Lung (tissue), 11 donors: ENCODE measurements at regions not wholly inside any gene's neighbourhood (a gene's known extent, or its start where the extent isn't known, plus 50 kb on each side); places are given as distances from the start of the nearest gene placed in this dataset.

Source experiments
- ATAC-seq: fragments of 200-7000 bp; cut with Tn5 transposase; one replicate; pipeline ENCODE4 v1.9.1; 2020; ENCODE audit warnings: moderate number of reproducible peaks; ENCODE audit not compliant: insufficient read depth, low FRiP score
- DNase-seq, 3 donors: peaks; one replicate each; pipeline ENCODE4 v3.0.0-alpha.2; 2013 to 2017
- H3K27ac ChIP-seq, 2 donors: one replicate each; pipeline ENCODE4 v1.5.1; 2013; ENCODE audit warnings: mild to moderate bottlenecking in 2 of 2, moderate library complexity in 2 of 2, control low read depth in 1 of 2, inconsistent platforms in 1 of 2, low read depth in 1 of 2, low read length in 1 of 2
- H3K27me3 ChIP-seq, 3 donors: one replicate each; pipeline ENCODE4 v1.5.1; 2013; ENCODE audit warnings: low read length in 2 of 3; ENCODE audit not compliant: control insufficient read depth in 3 of 3, insufficient read depth in 3 of 3
- H3K36me3 ChIP-seq, 4 donors: one replicate each; pipeline ENCODE4 v1.5.1; 2013; ENCODE audit warnings: low read length in 4 of 4, mild to moderate bottlenecking in 1 of 4, moderate library complexity in 1 of 4; ENCODE audit not compliant: control insufficient read depth in 4 of 4, insufficient read depth in 4 of 4
- H3K4me1 ChIP-seq, 5 donors: one replicate each; pipeline ENCODE4 v1.5.1; 2013; ENCODE audit warnings: low read length in 5 of 5, mild to moderate bottlenecking in 2 of 5, moderate library complexity in 1 of 5; ENCODE audit not compliant: control insufficient read depth in 5 of 5, insufficient read depth in 5 of 5
- H3K4me3 ChIP-seq: one replicate; pipeline ENCODE4 v1.5.1; 2013; ENCODE audit warnings: mild to moderate bottlenecking, control low read depth, moderate library complexity
- H3K9ac ChIP-seq, 2 donors: one replicate each; pipeline ENCODE4 v1.5.1; 2013; ENCODE audit warnings: low read length in 2 of 2, control low read depth in 1 of 2; ENCODE audit not compliant: insufficient read depth in 1 of 2
- H3K9me3 ChIP-seq, 4 donors: one replicate each; pipeline ENCODE4 v1.5.1; 2013; ENCODE audit warnings: low read length in 3 of 4, mild to moderate bottlenecking in 1 of 4, moderate library complexity in 1 of 4; ENCODE audit not compliant: control insufficient read depth in 4 of 4, insufficient read depth in 3 of 4
- WGBS, 2 donors: extraction: QIAGEN DNeasy Blood & Tissue Kit; methylation state at CpG; one replicate each; pipeline ENCODE4 v1.1.7; 2013; 5-methylcytosine and 5-hydroxymethylcytosine counted together
- TF ChIP-seq, protein P1 (sequence below): IDR thresholded peaks from 2 replicates; pipeline ENCODE4 v1.5.1; 2012; ENCODE audit warnings: mild to moderate bottlenecking; ENCODE audit errors: control extremely low read depth, extremely low read depth
- donor health status: control.
- donor health status: control.
- donor health status: Bipolar disorder and iron deficiency.
- donor health status: healthy.
- donor health status: DM: yes; HTN: yes; CAD: no.

DNA sequence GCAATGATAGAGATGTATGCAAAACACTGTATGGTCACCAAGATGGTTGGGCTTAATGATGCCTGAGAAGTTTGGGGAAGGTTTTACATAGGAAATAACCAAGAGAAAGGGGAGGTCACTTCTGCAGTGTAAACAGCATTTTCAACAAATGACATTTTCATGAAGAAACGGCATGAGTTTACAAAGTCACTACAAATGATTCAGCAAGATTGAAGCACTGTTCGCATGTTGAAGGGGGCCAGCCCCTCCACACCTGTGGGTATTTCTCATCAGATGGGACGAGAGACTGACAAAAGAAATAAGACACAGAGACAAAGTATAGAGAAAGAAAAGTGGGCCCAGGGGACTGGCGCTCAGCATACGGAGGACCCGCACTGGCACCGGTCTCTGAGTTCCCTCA is 234.1 kb upstream of the POGK start:
- Histone ChIP-seq H3K4me3 (no peak overlapping the region), H3K36me3 (no peaks in the 10 kb centered on the region), H3K4me1 (no peaks in the 10 kb centered on the region), H3K9ac (no peak overlapping the region), H3K27me3 (no peaks in the 10 kb centered on the region), H3K27ac (no peak overlapping the region), H3K9me3 (no peaks in the 10 kb centered on the region)
- WGBS, 2 donors: 87 to 88% methylated on average over 7 of the region's 7 CpGs
- ATAC-seq: no peak
- DNase-seq: no peak
- TF ChIP-seq, protein P1, sequence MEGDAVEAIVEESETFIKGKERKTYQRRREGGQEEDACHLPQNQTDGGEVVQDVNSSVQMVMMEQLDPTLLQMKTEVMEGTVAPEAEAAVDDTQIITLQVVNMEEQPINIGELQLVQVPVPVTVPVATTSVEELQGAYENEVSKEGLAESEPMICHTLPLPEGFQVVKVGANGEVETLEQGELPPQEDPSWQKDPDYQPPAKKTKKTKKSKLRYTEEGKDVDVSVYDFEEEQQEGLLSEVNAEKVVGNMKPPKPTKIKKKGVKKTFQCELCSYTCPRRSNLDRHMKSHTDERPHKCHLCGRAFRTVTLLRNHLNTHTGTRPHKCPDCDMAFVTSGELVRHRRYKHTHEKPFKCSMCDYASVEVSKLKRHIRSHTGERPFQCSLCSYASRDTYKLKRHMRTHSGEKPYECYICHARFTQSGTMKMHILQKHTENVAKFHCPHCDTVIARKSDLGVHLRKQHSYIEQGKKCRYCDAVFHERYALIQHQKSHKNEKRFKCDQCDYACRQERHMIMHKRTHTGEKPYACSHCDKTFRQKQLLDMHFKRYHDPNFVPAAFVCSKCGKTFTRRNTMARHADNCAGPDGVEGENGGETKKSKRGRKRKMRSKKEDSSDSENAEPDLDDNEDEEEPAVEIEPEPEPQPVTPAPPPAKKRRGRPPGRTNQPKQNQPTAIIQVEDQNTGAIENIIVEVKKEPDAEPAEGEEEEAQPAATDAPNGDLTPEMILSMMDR: no peak

DNA sequence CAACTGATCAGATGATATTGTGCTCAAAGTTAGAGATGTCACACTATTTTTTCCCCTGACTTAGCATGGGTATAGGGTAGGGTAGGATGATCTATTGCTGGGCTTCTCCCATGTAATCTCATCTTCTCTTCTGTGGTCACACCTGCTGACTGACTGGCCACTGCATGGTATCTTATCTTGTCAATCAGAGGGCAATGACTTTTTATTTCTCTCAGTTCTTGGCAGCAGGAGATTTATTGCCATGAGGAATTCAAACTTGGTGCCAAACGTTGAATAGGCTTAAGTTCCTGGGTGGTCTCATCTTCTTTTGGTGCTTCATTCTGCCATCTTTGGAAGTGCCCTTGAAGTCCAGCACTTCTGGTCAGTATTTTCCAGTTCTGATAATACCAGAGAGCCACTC is 226.4 kb upstream of the POGK start:
- TF ChIP-seq, protein P1: no peak
- Histone ChIP-seq H3K9me3 (no peaks in the 10 kb centered on the region), H3K27ac (no peak overlapping the region), H3K4me1 (no peaks in the 10 kb centered on the region), H3K36me3 (no peaks in the 10 kb centered on the region), H3K9ac (no peak overlapping the region), H3K4me3 (no peak overlapping the region), H3K27me3 (no peaks in the 10 kb centered on the region)
- DNase-seq: no peak
- no peak for ATAC-seq
- WGBS, 2 donors: 34 to 42% methylated on average over 1 of the region's 1 CpG

DNA sequence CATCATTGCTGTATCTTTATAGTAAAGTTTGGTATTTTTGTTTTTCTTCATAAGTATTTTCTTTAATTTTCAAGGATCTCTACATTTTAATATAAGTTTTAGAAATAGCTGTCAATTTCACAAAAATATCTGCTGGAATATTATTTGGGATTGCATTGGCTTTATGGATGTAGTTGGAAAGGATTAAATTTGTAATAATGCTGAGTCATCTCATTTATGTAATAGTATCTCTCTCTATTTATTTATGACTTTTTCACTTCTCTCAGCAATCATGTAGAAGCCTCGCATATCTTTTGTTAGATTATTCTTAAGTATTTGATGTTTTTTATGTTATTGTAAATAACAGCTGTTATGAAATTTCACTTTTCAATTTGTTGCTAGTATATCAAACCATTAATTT is 223.1 kb upstream of the POGK start:
- Histone ChIP-seq H3K9ac (no peak overlapping the region), H3K9me3 (peaks cover 0 to 3% (median 0%) of the 10 kb centered on the region in 4 donors), H3K27ac (no peak overlapping the region), H3K4me3 (no peak overlapping the region), H3K27me3 (no peaks in the 10 kb centered on the region), H3K36me3 (no peaks in the 10 kb centered on the region), H3K4me1 (no peaks in the 10 kb centered on the region)
- 65 to 90% methylated on average over 1 of the region's 1 CpG for WGBS, 2 donors
- TF ChIP-seq, protein P1: no peak
- DNase-seq: no peak
- ATAC-seq: no peak

DNA sequence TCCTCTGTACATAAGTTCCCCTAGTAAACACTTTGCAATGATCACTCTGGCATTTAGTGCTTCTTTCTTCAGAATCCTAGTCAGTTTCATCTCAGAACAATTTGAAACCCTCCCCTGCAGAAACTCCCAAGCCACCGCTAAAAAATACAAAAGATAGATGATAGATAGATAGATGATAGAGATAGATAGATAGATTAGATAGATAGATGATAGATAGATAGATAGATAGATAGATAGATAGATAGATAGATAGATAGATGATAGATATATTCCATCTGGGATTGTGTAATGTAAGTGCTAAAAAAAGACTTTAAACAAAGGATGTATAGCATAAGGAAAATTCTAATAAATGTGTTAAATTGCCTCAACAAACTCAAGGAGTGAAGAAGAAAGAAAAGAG is 212.6 kb upstream of the POGK start:
- Histone ChIP-seq H3K4me3 (no peak overlapping the region), H3K9ac (no peak overlapping the region), H3K36me3 (no peaks in the 10 kb centered on the region), H3K27ac (no peak overlapping the region), H3K9me3 (no peaks in the 10 kb centered on the region), H3K27me3 (no peaks in the 10 kb centered on the region), H3K4me1 (no peaks in the 10 kb centered on the region)
- 42 to 100% methylated on average over 1 of the region's 1 CpG for WGBS, 2 donors
- DNase-seq (no peak), ATAC-seq (no peak)
- TF ChIP-seq, protein P1: no peak
